IMR-90 (cell line): ENCODE measurements at regions not wholly inside any gene's neighbourhood (a gene's known extent, or its start where the extent isn't known, plus 50 kb on each side); places are given as distances from the start of the nearest gene placed in this dataset.

Experiments
- ATAC-seq: fragments of 200-7000 bp; cut with Tn5 transposase; 2 replicates; pipeline ENCODE4 v1.9.1; 2020; ENCODE audit warnings: low read depth, mild to moderate bottlenecking, moderate library complexity
- BruUV-seq: library from RNA; stranded (reverse); fragments of 400-500 nt; replicated peaks from 2 replicates; lab custom pipeline; 2021; lab: Mats Ljungman, UMichigan
- CTCF ChIA-PET: fragments of 300-600 bp; formaldehyde crosslinking; extraction: SDS; loops from one replicate; lab custom pipeline; 2021; ENCODE audit warnings: antibody characterized with exemption; lab: Yijun Ruan, JAX
- POLR2A ChIA-PET: fragments of 300-600 bp; sonication (Branson Sonifier 250); formaldehyde crosslinking; loops from one replicate; lab custom pipeline; 2022; ENCODE audit warnings: antibody characterized with exemption; ENCODE audit not compliant: unreplicated experiment; lab: Charles Lee
- DNase-seq: peaks from one replicate; pipeline ENCODE4 v3.0.0; 2013
- H2AFZ ChIP-seq: replicated peaks from 2 replicates; pipeline ENCODE3; 2013; ENCODE audit warnings: low read length, mild to moderate bottlenecking; ENCODE audit not compliant: poor library complexity
- H2AK5ac ChIP-seq: 2 replicates; pipeline ENCODE4 v1.6.1; 2013; ENCODE audit warnings: low read depth, low read length, inconsistent platforms
- H2AK9ac ChIP-seq: replicated peaks from 2 replicates; pipeline ENCODE3; 2013; ENCODE audit warnings: mild to moderate bottlenecking, low read depth, low read length, moderate library complexity; ENCODE audit not compliant: poor library complexity
- H2BK120ac ChIP-seq: 2 replicates; pipeline ENCODE4 v1.6.1; 2013; ENCODE audit warnings: low read depth, low read length, inconsistent platforms
- H2BK15ac ChIP-seq: 3 replicates; pipeline ENCODE4 v1.6.1; 2013; ENCODE audit warnings: low read depth, low read length, inconsistent platforms
- H2BK20ac ChIP-seq: 2 replicates; pipeline ENCODE4 v1.6.1; 2013; ENCODE audit warnings: low read depth, mild to moderate bottlenecking, inconsistent platforms, low read length, moderate library complexity
- H2BK5ac ChIP-seq: 2 replicates; pipeline ENCODE4 v1.6.1; 2013; ENCODE audit warnings: mild to moderate bottlenecking, low read depth, low read length, inconsistent platforms; ENCODE audit not compliant: poor library complexity, severe bottlenecking
- H3K14ac ChIP-seq: replicated peaks from 2 replicates; pipeline ENCODE4 v1.6.1; 2013; ENCODE audit warnings: low read depth, low read length, inconsistent platforms
- H3K18ac ChIP-seq: 2 replicates; pipeline ENCODE4 v1.6.1; 2013; ENCODE audit warnings: low read depth, low read length, control low read depth
- H3K23ac ChIP-seq: 2 replicates; pipeline ENCODE4 v1.6.1; 2013; ENCODE audit warnings: low read depth, low read length, inconsistent platforms
- H3K27ac ChIP-seq: 2 replicates; pipeline ENCODE4 v1.5.1; 2013; ENCODE audit warnings: mild to moderate bottlenecking, control low read depth, low read length; ENCODE audit not compliant: insufficient read depth
- H3K27me3 ChIP-seq: 2 replicates; pipeline ENCODE4 v1.6.1; 2013; ENCODE audit warnings: low read length; ENCODE audit not compliant: control insufficient read depth, insufficient read depth
- H3K36me3 ChIP-seq: 2 replicates; pipeline ENCODE4 v1.6.1; 2013; ENCODE audit warnings: low read length, mixed read lengths; ENCODE audit not compliant: control insufficient read depth, insufficient read depth
- H3K4ac ChIP-seq: 2 replicates; pipeline ENCODE4 v1.6.1; 2013; ENCODE audit warnings: low read depth, low read length, inconsistent platforms
- H3K4me1 ChIP-seq: 2 replicates; pipeline ENCODE4 v1.6.1; 2013; ENCODE audit warnings: low read length, mixed read lengths; ENCODE audit not compliant: control insufficient read depth, insufficient read depth
- H3K4me2 ChIP-seq: 2 replicates; pipeline ENCODE4 v1.6.1; 2013; ENCODE audit warnings: low read depth, mild to moderate bottlenecking, control low read depth, low read length, moderate library complexity
- H3K4me3 ChIP-seq: 2 replicates; pipeline ENCODE4 v1.5.1; 2013; ENCODE audit warnings: low read depth, mild to moderate bottlenecking, control low read depth, low read length, moderate library complexity; ENCODE audit not compliant: insufficient read depth
- H3K56ac ChIP-seq: 2 replicates; pipeline ENCODE4 v1.6.1; 2013; ENCODE audit warnings: low read length, inconsistent platforms; ENCODE audit not compliant: insufficient read depth; ENCODE audit errors: extremely low read depth
- H3K79me1 ChIP-seq, 2 experiments: 2 replicates each; pipeline ENCODE4 v1.6.1; 2013; ENCODE audit warnings: low read length in 2 of 2, inconsistent platforms in 1 of 2, low read depth in 1 of 2
- H3K9ac ChIP-seq: 2 replicates; pipeline ENCODE4 v1.6.1; 2013; ENCODE audit warnings: low read depth, low read length, control low read depth
- H3K9me1 ChIP-seq: 2 replicates; pipeline ENCODE4 v1.6.1; 2013; ENCODE audit warnings: low read length, inconsistent platforms; ENCODE audit not compliant: insufficient read depth
- H3K9me3 ChIP-seq: 2 replicates; pipeline ENCODE4 v1.6.1; 2013; ENCODE audit warnings: low read length; ENCODE audit not compliant: control insufficient read depth, insufficient read depth
- H4K20me1 ChIP-seq: 2 replicates; pipeline ENCODE4 v1.6.1; 2013; ENCODE audit warnings: low read length, inconsistent platforms; ENCODE audit not compliant: insufficient read depth
- H4K5ac ChIP-seq: 2 replicates; pipeline ENCODE4 v1.6.1; 2013; ENCODE audit warnings: mild to moderate bottlenecking, low read depth, low read length, control low read depth
- H4K8ac ChIP-seq, 2 experiments: 2 replicates each; pipeline ENCODE4 v1.6.1; 2013; ENCODE audit warnings: low read depth in 2 of 2, low read length in 2 of 2, control low read depth in 1 of 2, inconsistent platforms in 1 of 2
- H4K91ac ChIP-seq: 2 replicates; pipeline ENCODE4 v1.6.1; 2013; ENCODE audit warnings: low read depth, low read length, inconsistent platforms; ENCODE audit not compliant: insufficient read depth
- BHLHE40 ChIP-seq: fragments of 150-350 bp; IDR thresholded peaks from 2 replicates; pipeline ENCODE4 v1.6.1; 2016; ENCODE audit warnings: mild to moderate bottlenecking, low read depth, low read length
- CEBPB ChIP-seq: IDR thresholded peaks from 2 replicates; pipeline ENCODE4 v1.6.1; 2012; ENCODE audit warnings: low read depth, low read length, improper control_type of control experiment
- CHD1 ChIP-seq: IDR thresholded peaks from 2 replicates; pipeline ENCODE4 v1.6.1; 2012; ENCODE audit warnings: low read depth, low read length, improper control_type of control experiment
- CTCF ChIP-seq: conservative IDR thresholded peaks from 2 replicates; pipeline ENCODE4 v1.5.1; 2012; ENCODE audit warnings: mild to moderate bottlenecking, low read depth, low read length, improper control_type of control experiment
- FOS ChIP-seq: fragments of 150-350 bp; IDR thresholded peaks from 2 replicates; pipeline ENCODE4 v1.6.1; 2016; ENCODE audit warnings: low read depth, low read length
- MAFK ChIP-seq: IDR thresholded peaks from 2 replicates; pipeline ENCODE4 v1.6.1; 2012; ENCODE audit warnings: low read depth, low read length, improper control_type of control experiment
- NFE2L2 ChIP-seq: fragments of 150-350 bp; IDR thresholded peaks from 2 replicates; pipeline ENCODE4 v1.6.1; 2016; ENCODE audit warnings: low read depth, mild to moderate bottlenecking, low read length
- POLR2A ChIP-seq: IDR thresholded peaks from 2 replicates; pipeline ENCODE4 v1.6.1; 2012; ENCODE audit warnings: mild to moderate bottlenecking, low read depth, low read length
- RAD21 ChIP-seq: IDR thresholded peaks from 2 replicates; pipeline ENCODE4 v1.6.1; 2012; ENCODE audit warnings: low read length, improper control_type of control experiment
- RFX5 ChIP-seq: IDR thresholded peaks from 2 replicates; pipeline ENCODE4 v1.8.0; 2012; ENCODE audit warnings: low read depth, mild to moderate bottlenecking, low read length, moderate library complexity
- USF2 ChIP-seq: fragments of 150-350 bp; IDR thresholded peaks from 2 replicates; pipeline ENCODE4 v1.6.1; 2017; ENCODE audit warnings: mild to moderate bottlenecking, antibody characterized with exemption, low read length, low read depth
- WGBS, 2 experiments: methylation state at CpG; one replicate each; pipeline versions ENCODE4 v1.1.5 to v1.1.7; 2013; ENCODE audit warnings: missing lambda C conversion rate in 2 of 2; ENCODE audit not compliant: insufficient read length in 1 of 2; ENCODE audit errors: extremely low coverage in 2 of 2; 5-methylcytosine and 5-hydroxymethylcytosine counted together
- dilution Hi-C: fragments of 300-500 bp; cut with HindIII; formaldehyde crosslinking; loops from one replicate; pipeline ENCODE4 v1.14.3; 2018; ENCODE audit warnings: low sequenced_read_pairs; ENCODE audit not compliant: unreplicated experiment
- in situ Hi-C: fragments of 300-500 bp; cut with MboI; formaldehyde crosslinking; loops from 3 replicates; pipeline ENCODE4 v1.14.3; 2019; ENCODE audit warnings: low sequenced_read_pairs, inconsistent platforms, mixed read lengths
- intact Hi-C: fragments of 100-400 bp; cut with micrococcal nuclease; formaldehyde crosslinking; loops from 2 replicates; pipeline ENCODE4 v1.10.0; 2022

- Histone ChIP-seq H3K23ac (no peak overlapping the region), H3K4me2 (no peak overlapping the region), H3K4me3 (no peak overlapping the region), H3K9me3 (no peaks in the 10 kb centered on the region), H2BK20ac (no peak overlapping the region), H3K14ac (no peak overlapping the region), H3K9ac (no peak overlapping the region), H3K27me3 (no peaks in the 10 kb centered on the region), H4K8ac (no peak overlapping the region), H3K4me1 (peaks cover 28% of the 10 kb centered on the region), H3K27ac (no peak overlapping the region), H2BK120ac (no peak overlapping the region), H3K4ac (no peak overlapping the region), H3K56ac (no peak overlapping the region), H4K5ac (no peak overlapping the region), H3K36me3 (0 out of 2 replicates have a peak, but pooled peaks cover 2% of the 10 kb centered on the region), H3K9me1 (peaks cover 39% of the 10 kb centered on the region), H2BK5ac (no peak overlapping the region), H4K20me1 (peaks cover 41% of the 10 kb centered on the region), H2AK5ac (no peak overlapping the region), H2AK9ac (no peak overlapping the region), H4K91ac (no peak overlapping the region), H3K79me1 (peaks cover 64 to 90% of the 10 kb centered on the region in 2 experiments), H2BK15ac (no peak overlapping the region), H3K18ac (no peak overlapping the region), H2AFZ (no peak overlapping the region)
- CTCF ChIA-PET, result no interaction called here
- WGBS, 2 experiments, result no CpG with 5 or more reads among the region's 4 CpGs
- in situ Hi-C loops (no loop called here), dilution Hi-C loops (no loop called here), intact Hi-C loops (no loop called here)
- no TSS peak for BruUV-seq
- DNase-seq, result no peak
- ATAC-seq, result no peak
- TF ChIP-seq CEBPB, result no peak
- no peak for TF ChIP-seq RFX5
- TF ChIP-seq BHLHE40, result no peak
- TF ChIP-seq MAFK, result no peak
- TF ChIP-seq CHD1, result no peak
- TF ChIP-seq POLR2A, result no peak
- no peak for TF ChIP-seq NFE2L2
- no peak for TF ChIP-seq FOS
- no peak for TF ChIP-seq USF2
- no peak for TF ChIP-seq RAD21
- TF ChIP-seq CTCF, result no peak
- POLR2A ChIA-PET, result no interaction called here
These were observed 71.8 kb upstream of the NPAS1 start for GRCh38 chr19:46947866-46948265.
